Liver (tissue), 8 donors: ENCODE measurements at regions not wholly inside any gene's neighbourhood (a gene's known extent, or its start where the extent isn't known, plus 50 kb on each side); places are given as distances from the start of the nearest gene placed in this dataset.
"Not testable (repeated sequence)": the region's sequence is repeated elsewhere in the genome, so short reads cannot be mapped to it uniquely, and the experiment has no call there.

ENCODE experiments used
- DNase-seq: peaks from one replicate; pipeline ENCODE4 v3.0.0-alpha.2; 2017; ENCODE audit warnings: low spot score
- H3K27ac ChIP-seq, 2 donors: one replicate each; pipeline ENCODE4 v1.7.0; 2013; ENCODE audit warnings: inconsistent platforms in 2 of 2, low read length in 2 of 2, control low read depth in 1 of 2, low read depth in 1 of 2, mild to moderate bottlenecking in 1 of 2
- H3K27me3 ChIP-seq, 4 donors: one replicate each; pipeline versions ENCODE4 v1.6.1 to v1.7.0; 2013; ENCODE audit warnings: low read length in 3 of 4, inconsistent platforms in 1 of 4, mild to moderate bottlenecking in 1 of 4, moderate library complexity in 1 of 4; ENCODE audit not compliant: control insufficient read depth in 4 of 4, insufficient read depth in 4 of 4
- H3K36me3 ChIP-seq, 4 donors: one replicate each; pipeline versions ENCODE4 v1.6.1 to v1.7.0; 2013; ENCODE audit warnings: low read length in 3 of 4, mild to moderate bottlenecking in 3 of 4, low read depth in 1 of 4, moderate library complexity in 1 of 4; ENCODE audit not compliant: control insufficient read depth in 4 of 4, insufficient read depth in 3 of 4
- H3K4me1 ChIP-seq, 4 donors: one replicate each; pipeline versions ENCODE4 v1.6.1 to v1.7.0; 2013; ENCODE audit warnings: low read length in 3 of 4, mild to moderate bottlenecking in 3 of 4, moderate library complexity in 1 of 4; ENCODE audit not compliant: control insufficient read depth in 4 of 4, insufficient read depth in 4 of 4
- H3K4me3 ChIP-seq, 3 donors: one replicate each; pipeline versions ENCODE4 v1.6.1 to v1.7.0; 2013; ENCODE audit warnings: low read length in 3 of 3, control low read depth in 1 of 3, low read depth in 1 of 3, mild to moderate bottlenecking in 1 of 3
- H3K9ac ChIP-seq, 2 donors: one replicate each; pipeline ENCODE4 v1.7.0; 2013; ENCODE audit warnings: low read length in 2 of 2, mild to moderate bottlenecking in 2 of 2, moderate library complexity in 2 of 2, control low read depth in 1 of 2, low read depth in 1 of 2
- H3K9me3 ChIP-seq, 4 donors: one replicate each; pipeline versions ENCODE4 v1.6.1 to v1.7.0; 2013; ENCODE audit warnings: low read length in 3 of 4; ENCODE audit not compliant: control insufficient read depth in 4 of 4
- ATF3 ChIP-seq: IDR thresholded peaks from 2 replicates; pipeline ENCODE4 v1.6.1; 2016; ENCODE audit warnings: antibody characterized with exemption
- EGR1 ChIP-seq, 2 donors: IDR thresholded peaks; 2 replicates each; pipeline ENCODE4 v1.6.1; 2016 to 2018; ENCODE audit warnings: antibody characterized with exemption in 2 of 2, low read depth in 2 of 2
- FOXA1 ChIP-seq: IDR thresholded peaks from 2 replicates; pipeline ENCODE4 v1.6.1; 2016; ENCODE audit warnings: antibody characterized with exemption
- FOXA2 ChIP-seq: IDR thresholded peaks from 2 replicates; pipeline ENCODE4 v1.6.1; 2016; ENCODE audit warnings: antibody characterized with exemption
- GABPA ChIP-seq, 2 donors: IDR thresholded peaks in 1 of 2; conservative IDR thresholded peaks in 1 of 2; 2 replicates each; pipeline ENCODE4 v1.6.1; 2016; ENCODE audit warnings: antibody characterized with exemption in 2 of 2, mild to moderate bottlenecking in 1 of 2, moderate library complexity in 1 of 2
- HNF4A ChIP-seq, 2 donors: conservative IDR thresholded peaks; 2 replicates each; pipeline ENCODE4 v1.6.1; 2016; ENCODE audit warnings: antibody characterized with exemption in 2 of 2, mild to moderate bottlenecking in 2 of 2
- HNF4G ChIP-seq: IDR thresholded peaks from 2 replicates; pipeline ENCODE4 v1.6.1; 2016; ENCODE audit warnings: antibody characterized with exemption
- JUND ChIP-seq, 2 donors: IDR thresholded peaks; 2 replicates each; pipeline ENCODE4 v1.6.1; 2016; ENCODE audit warnings: antibody characterized with exemption in 2 of 2
- NR2F2 ChIP-seq: IDR thresholded peaks from 2 replicates; pipeline ENCODE4 v1.6.1; 2016; ENCODE audit warnings: antibody characterized with exemption
- RAD21 ChIP-seq, 2 donors: IDR thresholded peaks; 2 replicates each; pipeline ENCODE4 v1.6.1; 2016; ENCODE audit warnings: antibody characterized with exemption in 2 of 2, mild to moderate bottlenecking in 2 of 2
- RXRA ChIP-seq, 2 donors: IDR thresholded peaks; 2 replicates each; pipeline ENCODE4 v1.6.1; 2017 to 2018; ENCODE audit warnings: antibody characterized with exemption in 2 of 2, mild to moderate bottlenecking in 1 of 2
- SP1 ChIP-seq: IDR thresholded peaks from 2 replicates; pipeline ENCODE4 v1.6.1; 2018; ENCODE audit warnings: antibody characterized with exemption, mild to moderate bottlenecking
- TAF1 ChIP-seq: conservative IDR thresholded peaks from 2 replicates; pipeline ENCODE4 v1.6.1; 2016; ENCODE audit warnings: antibody characterized with exemption, mild to moderate bottlenecking
- YY1 ChIP-seq: IDR thresholded peaks from 2 replicates; pipeline ENCODE4 v1.6.1; 2016; ENCODE audit warnings: antibody characterized with exemption, mild to moderate bottlenecking
- ZBTB33 ChIP-seq: IDR thresholded peaks from 2 replicates; pipeline ENCODE4 v1.6.1; 2016; ENCODE audit warnings: antibody characterized with exemption
- WGBS: extraction: QIAGEN DNeasy Blood & Tissue Kit; methylation state at CpG from one replicate; pipeline ENCODE4 v1.1.7; 2013; 5-methylcytosine and 5-hydroxymethylcytosine counted together
- TF ChIP-seq, protein P1 (sequence below): IDR thresholded peaks from 2 replicates; pipeline ENCODE4 v1.6.1; 2016; ENCODE audit warnings: antibody characterized with exemption
- TF ChIP-seq, protein P2 (sequence below): fragments of 150-350 bp; IDR thresholded peaks from 2 replicates; pipeline ENCODE4 v1.5.1; 2017; ENCODE audit warnings: improper control_type of control experiment, low read depth, low read length; ENCODE audit not compliant: missing input control
- donor health status: healthy.
- donor health status: healthy.
- donor health status: healthy.
- donor health status: healthy.
- donor health status: healthy.

- no peak for TF ChIP-seq NR2F2
Observed at GRCh38 chr11:69950120-69950519, 128.0 kb upstream of the ANO1 start (continued).

DNA sequence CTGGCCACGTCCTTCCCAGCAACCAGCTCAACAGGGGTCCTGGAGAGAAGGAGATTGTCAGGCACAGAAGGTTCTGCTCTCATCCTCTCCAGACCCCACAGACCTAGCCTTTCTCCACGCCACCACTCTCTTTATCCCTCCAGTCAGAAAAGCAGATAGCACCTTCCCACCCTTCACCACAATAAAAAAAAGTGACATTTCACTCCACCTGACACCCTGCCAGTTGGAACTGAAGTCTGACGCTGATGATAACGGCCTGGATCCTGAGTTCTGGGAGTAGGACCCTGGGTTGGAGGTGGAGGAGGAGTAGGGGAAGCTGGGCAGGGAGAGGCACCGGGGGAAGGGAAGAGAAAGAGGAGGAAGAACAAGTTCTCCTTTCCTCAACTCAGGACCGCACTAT is 127.5 kb upstream of the ANO1 start:
- Histone ChIP-seq H3K4me3 (no peak overlapping the region), H3K36me3 (no peaks in the 10 kb centered on the region), H3K27ac (no peak overlapping the region), H3K27me3 (no peaks in the 10 kb centered on the region), H3K4me1 (peaks cover 0 to 12% (median 9%) of the 10 kb centered on the region in 4 donors), H3K9me3 (no peaks in the 10 kb centered on the region), H3K9ac (no peak overlapping the region)
- no peak for TF ChIP-seq EGR1 (IDR thresholded peaks at IDR 0.05; ENCODE audit: low read depth in 2 of 2)
- TF ChIP-seq, protein P1, sequence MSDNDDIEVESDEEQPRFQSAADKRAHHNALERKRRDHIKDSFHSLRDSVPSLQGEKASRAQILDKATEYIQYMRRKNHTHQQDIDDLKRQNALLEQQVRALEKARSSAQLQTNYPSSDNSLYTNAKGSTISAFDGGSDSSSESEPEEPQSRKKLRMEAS, result no peak
- no peak for TF ChIP-seq SP1
- TF ChIP-seq NR2F2, result no peak
- no peak for TF ChIP-seq YY1
- TF ChIP-seq HNF4G, result no peak
- TF ChIP-seq ATF3, result no peak
- TF ChIP-seq RAD21 (IDR thresholded peaks at IDR 0.05), result no peak
- TF ChIP-seq HNF4A (conservative IDR thresholded peaks at IDR 0.05), result no peak
- no peak for TF ChIP-seq FOXA1
- no peak for TF ChIP-seq TAF1
- WGBS, result 48% methylated on average over 6 of the region's 6 CpGs
- no peak for DNase-seq

- TF ChIP-seq, protein P2, sequence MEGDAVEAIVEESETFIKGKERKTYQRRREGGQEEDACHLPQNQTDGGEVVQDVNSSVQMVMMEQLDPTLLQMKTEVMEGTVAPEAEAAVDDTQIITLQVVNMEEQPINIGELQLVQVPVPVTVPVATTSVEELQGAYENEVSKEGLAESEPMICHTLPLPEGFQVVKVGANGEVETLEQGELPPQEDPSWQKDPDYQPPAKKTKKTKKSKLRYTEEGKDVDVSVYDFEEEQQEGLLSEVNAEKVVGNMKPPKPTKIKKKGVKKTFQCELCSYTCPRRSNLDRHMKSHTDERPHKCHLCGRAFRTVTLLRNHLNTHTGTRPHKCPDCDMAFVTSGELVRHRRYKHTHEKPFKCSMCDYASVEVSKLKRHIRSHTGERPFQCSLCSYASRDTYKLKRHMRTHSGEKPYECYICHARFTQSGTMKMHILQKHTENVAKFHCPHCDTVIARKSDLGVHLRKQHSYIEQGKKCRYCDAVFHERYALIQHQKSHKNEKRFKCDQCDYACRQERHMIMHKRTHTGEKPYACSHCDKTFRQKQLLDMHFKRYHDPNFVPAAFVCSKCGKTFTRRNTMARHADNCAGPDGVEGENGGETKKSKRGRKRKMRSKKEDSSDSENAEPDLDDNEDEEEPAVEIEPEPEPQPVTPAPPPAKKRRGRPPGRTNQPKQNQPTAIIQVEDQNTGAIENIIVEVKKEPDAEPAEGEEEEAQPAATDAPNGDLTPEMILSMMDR, result no peak
- TF ChIP-seq NR2F2 (no peak), GABPA (IDR thresholded peaks at IDR 0.05 in 1 of 2, conservative IDR thresholded peaks at IDR 0.05 in 1 of 2) (no peak), HNF4A (conservative IDR thresholded peaks at IDR 0.05) (no peak), FOXA1 (no peak), ATF3 (no peak), TAF1 (no peak), ZBTB33 (no peak), SP1 (no peak), RXRA (IDR thresholded peaks at IDR 0.05) (no peak), JUND (IDR thresholded peaks at IDR 0.05) (no peak), FOXA2 (no peak), HNF4G (no peak)
- TF ChIP-seq, protein P1, result no peak
Observed at GRCh38 chr11:69951821-69952220, 126.3 kb upstream of the ANO1 start.

GRCh38 chr11:69952229-69952975 is 125.7 kb upstream of the ANO1 start:
- WGBS, result 93% methylated on average over 18 of the region's 18 CpGs

More at GRCh38 chr11:69951821-69952220, 126.3 kb upstream of the ANO1 start:
- WGBS, result 91% methylated on average over 8 of the region's 8 CpGs
- Histone ChIP-seq H3K9me3 (no peaks in the 10 kb centered on the region), H3K9ac (no peak overlapping the region), H3K4me3 (no peak overlapping the region), H3K27ac (no peak overlapping the region), H3K4me1 (peaks cover 0 to 12% (median 9%) of the 10 kb centered on the region in 4 donors), H3K36me3 (no peaks in the 10 kb centered on the region), H3K27me3 (no peaks in the 10 kb centered on the region)
- no peak for DNase-seq

More at GRCh38 chr11:69952229-69952975, 125.7 kb upstream of the ANO1 start:
- DNase-seq, H3K36me3 ChIP-seq, H3K9me3 ChIP-seq, H3K27me3 ChIP-seq, H3K27ac ChIP-seq, H3K9ac ChIP-seq, H3K4me3 ChIP-seq: not testable (repeated sequence)
- peaks cover 0 to 12% (median 9%) of the 10 kb centered on the region in 4 donors for H3K4me1 ChIP-seq
